ENCODE measurements at regions not wholly inside any gene's neighbourhood (a gene's known extent, or its start where the extent isn't known, plus 50 kb on each side); places are given as distances from the start of the nearest gene placed in this dataset.

- no peak overlapping the region for H3K27ac ChIP-seq (ENCODE audit: low read length)
- H3K4me1 ChIP-seq (ENCODE audit: control insufficient read depth, insufficient read depth, low read length) = peaks cover 6% of the 10 kb centered on the region
- H3K27me3 ChIP-seq (ENCODE audit: control insufficient read depth, insufficient read depth, low read length) = no peaks in the 10 kb centered on the region
- no CpG with 5 or more reads among the region's 1 CpG for WGBS (ENCODE audit: insufficient coverage, insufficient read length)
- no peak for DNase-seq (ENCODE audit: low read depth, low spot score)
- no peaks in the 10 kb centered on the region for H3K36me3 ChIP-seq (ENCODE audit: control insufficient read depth, insufficient read depth, low read length)
- no peak overlapping the region for H3K4me3 ChIP-seq (ENCODE audit: low read length)
- H3K9me3 ChIP-seq (ENCODE audit: control insufficient read depth, insufficient read depth, low read length) = no peaks in the 10 kb centered on the region
Observed at GRCh38 chr5:73279805-73280204, 106.8 kb downstream of the TMEM174 start.

- Histone ChIP-seq H3K9me3 (ENCODE audit: control insufficient read depth, insufficient read depth, low read length) (no peaks in the 10 kb centered on the region), H3K36me3 (ENCODE audit: control insufficient read depth, insufficient read depth, low read length) (no peaks in the 10 kb centered on the region), H3K27ac (ENCODE audit: low read length) (no peak overlapping the region), H3K4me3 (ENCODE audit: low read length) (no peak overlapping the region), H3K27me3 (ENCODE audit: control insufficient read depth, insufficient read depth, low read length) (no peaks in the 10 kb centered on the region), H3K4me1 (ENCODE audit: control insufficient read depth, insufficient read depth, low read length) (peaks cover 6% of the 10 kb centered on the region)
- no peak for DNase-seq (ENCODE audit: low read depth, low spot score)
- no CpG with 5 or more reads among the region's 6 CpGs for WGBS (ENCODE audit: insufficient coverage, insufficient read length)
Observed at GRCh38 chr5:73278693-73279092, 105.7 kb downstream of the TMEM174 start.

GRCh38 chr5:73274881-73275663, 102.1 kb downstream of the TMEM174 start:
- H3K4me1 ChIP-seq (ENCODE audit: control insufficient read depth, insufficient read depth, low read length) = no peaks in the 10 kb centered on the region
- no CpG with 5 or more reads among the region's 15 CpGs for WGBS (ENCODE audit: insufficient coverage, insufficient read length)
- no peak overlapping the region for H3K4me3 ChIP-seq (ENCODE audit: low read length)
- no peak for DNase-seq (ENCODE audit: low read depth, low spot score)
- H3K27ac ChIP-seq (ENCODE audit: low read length) = no peak overlapping the region
- no peaks in the 10 kb centered on the region for H3K36me3 ChIP-seq (ENCODE audit: control insufficient read depth, insufficient read depth, low read length)
- H3K9me3 ChIP-seq (ENCODE audit: control insufficient read depth, insufficient read depth, low read length) = no peaks in the 10 kb centered on the region
- H3K27me3 ChIP-seq (ENCODE audit: control insufficient read depth, insufficient read depth, low read length) = no peaks in the 10 kb centered on the region

GRCh38 chr5:73274121-73274520, 101.1 kb downstream of the TMEM174 start:
- no peak overlapping the region for H3K27ac ChIP-seq (ENCODE audit: low read length)
- H3K27me3 ChIP-seq (ENCODE audit: control insufficient read depth, insufficient read depth, low read length) = no peaks in the 10 kb centered on the region
- no peaks in the 10 kb centered on the region for H3K36me3 ChIP-seq (ENCODE audit: control insufficient read depth, insufficient read depth, low read length)
- H3K4me1 ChIP-seq (ENCODE audit: control insufficient read depth, insufficient read depth, low read length) = no peaks in the 10 kb centered on the region
- H3K9me3 ChIP-seq (ENCODE audit: control insufficient read depth, insufficient read depth, low read length) = no peaks in the 10 kb centered on the region
- DNase-seq (ENCODE audit: low read depth, low spot score) = no peak
- WGBS (ENCODE audit: insufficient coverage, insufficient read length) = no CpG with 5 or more reads among the region's 3 CpGs
- H3K4me3 ChIP-seq (ENCODE audit: low read length) = no peak overlapping the region

- whole genome bisulfite sequencing (ENCODE audit: insufficient coverage, insufficient read length) = no CpG with 5 or more reads among the region's 6 CpGs
- H3K27ac ChIP-seq (ENCODE audit: low read length) = no peak overlapping the region
- no peaks in the 10 kb centered on the region for H3K9me3 ChIP-seq (ENCODE audit: control insufficient read depth, insufficient read depth, low read length)
- no peaks in the 10 kb centered on the region for H3K36me3 ChIP-seq (ENCODE audit: control insufficient read depth, insufficient read depth, low read length)
- no peak overlapping the region for H3K4me3 ChIP-seq (ENCODE audit: low read length)
- H3K27me3 ChIP-seq (ENCODE audit: control insufficient read depth, insufficient read depth, low read length) = no peaks in the 10 kb centered on the region
- H3K4me1 ChIP-seq (ENCODE audit: control insufficient read depth, insufficient read depth, low read length) = no peaks in the 10 kb centered on the region
- no peak for DNase-seq (ENCODE audit: low read depth, low spot score)
Observed at GRCh38 chr5:73273379-73274050, 100.5 kb downstream of the TMEM174 start.

- no peaks in the 10 kb centered on the region; the same call in 1 of the 2 replicates for H3K27me3 ChIP-seq (ENCODE audit: control insufficient read depth, insufficient read depth, low read length)
- H3K4me3 ChIP-seq (ENCODE audit: low read length) = no peak overlapping the region
- DNase-seq (ENCODE audit: low read depth, low spot score) = no peak
- no peaks in the 10 kb centered on the region for H3K36me3 ChIP-seq (ENCODE audit: control insufficient read depth, insufficient read depth, low read length)
- H3K4me1 ChIP-seq (ENCODE audit: control insufficient read depth, insufficient read depth, low read length) = no peaks in the 10 kb centered on the region
- H3K9me3 ChIP-seq (ENCODE audit: control insufficient read depth, insufficient read depth, low read length) = no peaks in the 10 kb centered on the region
- H3K27ac ChIP-seq (ENCODE audit: low read length) = no peak overlapping the region
Observed at GRCh38 chr5:73272351-73272750, 99.4 kb downstream of the TMEM174 start.

GRCh38 chr5:73268826-73269225, 95.8 kb downstream of the TMEM174 start:
- Histone ChIP-seq H3K9me3 (ENCODE audit: control insufficient read depth, insufficient read depth, low read length) (no peaks in the 10 kb centered on the region), H3K4me1 (ENCODE audit: control insufficient read depth, insufficient read depth, low read length) (no peaks in the 10 kb centered on the region), H3K27ac (ENCODE audit: low read length) (no peak overlapping the region), H3K4me3 (ENCODE audit: low read length) (no peak overlapping the region), H3K36me3 (ENCODE audit: control insufficient read depth, insufficient read depth, low read length) (no peaks in the 10 kb centered on the region), H3K27me3 (ENCODE audit: control insufficient read depth, insufficient read depth, low read length) (no peaks in the 10 kb centered on the region; the same call in 1 of the 2 replicates)
- no CpG with 5 or more reads among the region's 2 CpGs for WGBS (ENCODE audit: insufficient coverage, insufficient read length)
- no peak for DNase-seq (ENCODE audit: low read depth, low spot score)

GRCh38 chr5:73267766-73268435, 94.9 kb downstream of the TMEM174 start:
- Histone ChIP-seq H3K27ac (ENCODE audit: low read length) (no peak overlapping the region), H3K4me1 (ENCODE audit: control insufficient read depth, insufficient read depth, low read length) (no peaks in the 10 kb centered on the region), H3K9me3 (ENCODE audit: control insufficient read depth, insufficient read depth, low read length) (no peaks in the 10 kb centered on the region), H3K4me3 (ENCODE audit: low read length) (no peak overlapping the region), H3K36me3 (ENCODE audit: control insufficient read depth, insufficient read depth, low read length) (no peaks in the 10 kb centered on the region), H3K27me3 (ENCODE audit: control insufficient read depth, insufficient read depth, low read length) (no peaks in the 10 kb centered on the region; the same call in 1 of the 2 replicates)
- no CpG with 5 or more reads among the region's 8 CpGs for WGBS (ENCODE audit: insufficient coverage, insufficient read length)
- no peak for DNase-seq (ENCODE audit: low read depth, low spot score)

GRCh38 chr5:73266925-73267765, 94.2 kb downstream of the TMEM174 start:
- Histone ChIP-seq H3K27me3 (ENCODE audit: control insufficient read depth, insufficient read depth, low read length) (no peaks in the 10 kb centered on the region; the same call in 1 of the 2 replicates), H3K9me3 (ENCODE audit: control insufficient read depth, insufficient read depth, low read length) (no peaks in the 10 kb centered on the region), H3K27ac (ENCODE audit: low read length) (no peak overlapping the region), H3K36me3 (ENCODE audit: control insufficient read depth, insufficient read depth, low read length) (no peaks in the 10 kb centered on the region), H3K4me1 (ENCODE audit: control insufficient read depth, insufficient read depth, low read length) (no peaks in the 10 kb centered on the region), H3K4me3 (ENCODE audit: low read length) (no peak overlapping the region)
- WGBS (ENCODE audit: insufficient coverage, insufficient read length) = no CpG with 5 or more reads among the region's 18 CpGs
- no peak for DNase-seq (ENCODE audit: low read depth, low spot score)

GRCh38 chr5:73266176-73266738, 93.3 kb downstream of the TMEM174 start:
- no peaks in the 10 kb centered on the region for H3K4me1 ChIP-seq (ENCODE audit: control insufficient read depth, insufficient read depth, low read length)
- H3K27me3 ChIP-seq (ENCODE audit: control insufficient read depth, insufficient read depth, low read length) = no peaks in the 10 kb centered on the region; the same call in 1 of the 2 replicates
- no peak overlapping the region for H3K4me3 ChIP-seq (ENCODE audit: low read length)
- WGBS (ENCODE audit: insufficient coverage, insufficient read length) = no CpG with 5 or more reads among the region's 5 CpGs
- no peak overlapping the region for H3K27ac ChIP-seq (ENCODE audit: low read length)
- no peak for DNase-seq (ENCODE audit: low read depth, low spot score)
- H3K9me3 ChIP-seq (ENCODE audit: control insufficient read depth, insufficient read depth, low read length) = no peaks in the 10 kb centered on the region
- no peaks in the 10 kb centered on the region for H3K36me3 ChIP-seq (ENCODE audit: control insufficient read depth, insufficient read depth, low read length)
